ENCODE measurements at regions not wholly inside any gene's neighbourhood (a gene's known extent, or its start where the extent isn't known, plus 50 kb on each side); places are given as distances from the start of the nearest gene placed in this dataset.

DNA sequence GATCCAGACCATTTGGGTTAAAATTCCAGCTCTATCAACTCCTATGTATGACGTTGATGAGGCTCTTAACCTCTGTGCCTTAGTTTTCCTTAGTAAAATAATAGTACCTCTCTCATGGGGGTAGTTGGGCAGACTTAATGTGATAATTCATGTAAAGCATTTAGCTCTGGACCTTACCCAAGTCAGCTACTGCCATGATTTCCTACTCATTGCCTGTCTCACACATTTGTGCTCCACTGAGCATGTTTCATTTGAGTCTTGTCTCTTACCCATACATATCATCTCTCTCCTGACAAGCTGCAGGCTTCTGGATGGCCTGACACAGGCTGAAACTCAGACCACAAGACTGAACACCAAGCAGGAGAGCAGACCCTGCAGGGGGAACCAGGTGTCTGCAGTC lies 77.7 kb upstream of the ZBTB40 start:
- Mint-ChIP-seq H3K4me3 (no peak overlapping the region), H3K9me3 (no peaks in the 10 kb centered on the region), H3K27me3 (peaks cover 20% of the 10 kb centered on the region), H3K27ac (no peak overlapping the region), H3K36me3 (ENCODE audit: low read depth) (no peaks in the 10 kb centered on the region), H3K4me1 (ENCODE audit: low read depth) (no peaks in the 10 kb centered on the region)
- DNase-seq, result no peak

DNA sequence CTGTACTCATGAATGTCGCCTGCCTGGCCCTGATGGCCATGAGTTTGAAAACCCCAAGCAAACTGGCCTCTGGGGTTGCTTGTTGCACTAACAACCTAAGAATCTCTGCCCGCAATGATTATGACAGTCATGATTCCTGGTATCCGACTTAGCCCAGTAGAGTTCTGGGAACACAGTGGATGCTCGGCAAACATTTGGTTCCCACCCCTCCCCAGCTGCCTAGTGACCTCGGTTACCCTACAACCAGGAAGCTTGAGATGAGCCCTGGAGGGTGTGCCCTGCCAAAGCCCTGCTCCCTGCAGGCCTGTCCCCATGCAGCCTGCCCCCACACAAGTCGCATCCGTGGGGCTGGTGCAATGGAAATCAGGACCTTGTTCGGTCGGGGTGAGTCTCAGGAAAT lies 76.0 kb upstream of the ZBTB40 start:
- Mint-ChIP-seq H3K4me1 (ENCODE audit: low read depth) (no peaks in the 10 kb centered on the region), H3K4me3 (no peak overlapping the region), H3K27me3 (peaks cover 15% of the 10 kb centered on the region), H3K27ac (no peak overlapping the region), H3K36me3 (ENCODE audit: low read depth) (no peaks in the 10 kb centered on the region), H3K9me3 (no peaks in the 10 kb centered on the region)
- DNase-seq, result no peak

DNA sequence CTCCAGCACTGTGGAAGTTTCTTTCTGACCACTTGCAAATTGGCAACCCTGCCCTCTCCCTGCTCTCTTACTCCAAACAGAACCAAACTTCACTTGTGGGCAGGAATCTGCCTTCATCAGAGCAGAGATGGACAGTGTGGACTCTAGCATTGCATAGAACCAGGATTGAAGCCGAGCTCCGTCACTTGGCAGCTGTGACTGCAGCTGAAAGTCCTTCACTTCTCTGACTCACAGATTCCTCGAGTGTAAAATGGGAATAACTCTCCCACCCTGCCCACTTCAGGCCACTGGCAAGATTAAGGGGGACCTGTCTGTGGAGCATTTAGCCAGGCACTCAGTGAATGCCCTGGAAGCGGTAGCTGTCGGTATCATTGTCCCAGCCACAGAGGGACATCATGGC lies 75.7 kb upstream of the ZBTB40 start:
- no peaks in the 10 kb centered on the region for H3K36me3 Mint-ChIP-seq (ENCODE audit: low read depth)
- no peak for DNase-seq
- H3K27me3 Mint-ChIP-seq, result peaks cover 18% of the 10 kb centered on the region
- no peaks in the 10 kb centered on the region for H3K4me1 Mint-ChIP-seq (ENCODE audit: low read depth)
- no peaks in the 10 kb centered on the region for H3K9me3 Mint-ChIP-seq
- no peak overlapping the region for H3K27ac Mint-ChIP-seq
- no peak overlapping the region for H3K4me3 Mint-ChIP-seq

DNA sequence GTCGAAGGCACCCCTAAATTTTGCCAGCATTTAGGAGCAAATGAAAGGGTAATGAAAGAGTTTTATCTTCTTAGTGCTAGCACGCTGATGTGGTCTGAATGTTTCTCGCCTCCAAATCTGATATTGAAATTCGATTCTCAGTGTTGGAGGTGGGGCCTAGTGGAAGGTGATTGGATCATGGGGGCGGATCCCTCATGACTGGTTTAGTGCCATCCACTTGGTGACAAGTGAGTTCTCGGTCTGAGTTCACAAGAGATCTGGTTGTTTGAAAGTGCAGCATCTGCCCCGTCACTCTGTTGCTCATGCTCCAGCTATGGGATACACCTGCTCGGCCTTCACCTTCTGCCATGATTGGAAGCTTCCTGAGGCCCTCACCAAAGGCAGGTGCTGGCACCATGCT lies 75.1 kb upstream of the ZBTB40 start:
- no peaks in the 10 kb centered on the region for H3K9me3 Mint-ChIP-seq

GRCh38 chr1:22376976-22377375 lies 74.7 kb upstream of the ZBTB40 start:
- no peak for DNase-seq
- Mint-ChIP-seq H3K4me3 (no peak overlapping the region), H3K9me3 (no peaks in the 10 kb centered on the region), H3K36me3 (ENCODE audit: low read depth) (no peaks in the 10 kb centered on the region), H3K4me1 (ENCODE audit: low read depth) (no peaks in the 10 kb centered on the region), H3K27ac (no peak overlapping the region), H3K27me3 (peaks cover 16% of the 10 kb centered on the region)

More for the DNA sequence above, 75.1 kb upstream of the ZBTB40 start:
- DNase-seq, result no peak
- Mint-ChIP-seq H3K36me3 (ENCODE audit: low read depth) (no peaks in the 10 kb centered on the region), H3K4me1 (ENCODE audit: low read depth) (no peaks in the 10 kb centered on the region), H3K27ac (no peak overlapping the region), H3K27me3 (peaks cover 17% of the 10 kb centered on the region), H3K4me3 (no peak overlapping the region)

GRCh38 chr1:22379566-22379965 lies 72.1 kb upstream of the ZBTB40 start:
- Mint-ChIP-seq H3K4me3 (no peak overlapping the region), H3K36me3 (ENCODE audit: low read depth) (no peaks in the 10 kb centered on the region), H3K27ac (no peak overlapping the region), H3K9me3 (no peaks in the 10 kb centered on the region), H3K4me1 (ENCODE audit: low read depth) (no peaks in the 10 kb centered on the region), H3K27me3 (peaks cover 27% of the 10 kb centered on the region)
- no peak for DNase-seq

- Mint-ChIP-seq H3K27me3 (peaks cover 32% of the 10 kb centered on the region), H3K27ac (no peak overlapping the region), H3K36me3 (ENCODE audit: low read depth) (no peaks in the 10 kb centered on the region), H3K9me3 (no peaks in the 10 kb centered on the region), H3K4me1 (ENCODE audit: low read depth) (no peaks in the 10 kb centered on the region), H3K4me3 (no peak overlapping the region)
- DNase-seq, result no peak
These were observed 71.4 kb upstream of the ZBTB40 start for GRCh38 chr1:22380024-22380785.

DNA sequence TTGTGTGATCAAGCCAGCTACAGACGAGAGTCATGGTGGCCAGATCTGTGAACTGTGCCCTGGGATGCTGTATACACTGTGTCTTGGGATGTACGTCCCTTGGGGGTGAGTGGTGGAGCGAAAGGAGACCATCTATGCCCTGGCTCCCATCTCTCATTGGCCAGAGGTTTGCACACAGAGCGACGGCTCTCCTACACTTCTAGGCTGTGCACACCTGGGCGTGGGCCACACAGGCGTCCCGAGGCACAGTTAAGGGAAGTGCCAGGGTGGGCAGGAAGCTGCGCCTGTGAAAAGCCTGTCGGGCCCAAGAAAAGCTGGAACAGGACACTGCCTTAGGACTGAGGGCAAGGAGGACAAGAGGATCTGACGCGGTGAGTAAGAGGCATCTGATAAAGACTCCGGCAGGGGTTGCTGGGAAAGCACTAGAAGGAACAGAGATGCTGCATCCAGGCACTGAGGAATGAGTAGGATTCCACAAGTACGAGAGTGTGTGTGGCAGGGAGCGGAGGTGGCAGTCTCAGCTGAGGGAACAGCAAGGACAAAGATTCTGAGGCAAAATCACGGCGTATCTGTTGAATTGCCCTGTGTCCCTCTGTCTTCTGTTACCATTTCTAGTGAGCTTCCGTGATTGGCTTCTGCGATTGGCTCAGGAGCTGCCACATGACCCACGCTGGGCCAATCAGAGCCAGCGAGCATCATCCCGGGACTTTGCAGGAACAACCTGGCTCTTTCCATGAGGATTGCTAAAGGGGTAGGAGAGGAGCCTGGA lies 67.9 kb upstream of the ZBTB40 start:
- no peaks in the 10 kb centered on the region for H3K4me1 Mint-ChIP-seq (ENCODE audit: low read depth)
- no peak for DNase-seq
- peaks cover 58% of the 10 kb centered on the region for H3K27me3 Mint-ChIP-seq
- H3K4me3 Mint-ChIP-seq, result no peak overlapping the region
- H3K36me3 Mint-ChIP-seq (ENCODE audit: low read depth), result no peaks in the 10 kb centered on the region
- no peak overlapping the region for H3K27ac Mint-ChIP-seq
- H3K9me3 Mint-ChIP-seq, result no peaks in the 10 kb centered on the region

- Mint-ChIP-seq H3K4me3 (no peak overlapping the region), H3K9me3 (no peaks in the 10 kb centered on the region), H3K4me1 (ENCODE audit: low read depth) (no peaks in the 10 kb centered on the region), H3K36me3 (ENCODE audit: low read depth) (no peaks in the 10 kb centered on the region), H3K27me3 (peaks cover 60% of the 10 kb centered on the region), H3K27ac (no peak overlapping the region)
- no peak for DNase-seq
These were observed 66.1 kb upstream of the ZBTB40 start for GRCh38 chr1:22385537-22385936.

DNA sequence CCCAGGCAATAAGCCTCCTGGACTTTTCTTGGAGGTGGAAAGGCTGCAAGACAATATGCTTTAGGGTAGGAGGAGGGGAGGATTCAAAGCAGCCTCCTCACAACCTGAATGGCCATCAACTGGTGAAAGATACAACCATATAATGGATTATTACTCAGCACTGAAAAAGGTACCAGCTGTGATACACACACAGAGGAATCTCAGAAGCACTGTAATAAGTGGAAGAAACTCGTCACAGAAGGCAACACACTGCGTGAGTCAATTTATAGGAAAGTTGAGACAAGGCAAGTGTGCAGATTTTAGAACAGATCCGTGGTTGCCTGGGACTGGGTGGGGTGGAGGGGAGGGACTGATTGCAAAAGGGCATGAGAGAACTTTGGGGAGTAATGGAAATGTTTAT lies 64.9 kb upstream of the ZBTB40 start:
- H3K4me1 Mint-ChIP-seq (ENCODE audit: low read depth), result no peaks in the 10 kb centered on the region
- no peaks in the 10 kb centered on the region for H3K9me3 Mint-ChIP-seq
- peaks cover 66% of the 10 kb centered on the region for H3K27me3 Mint-ChIP-seq
- H3K27ac Mint-ChIP-seq, result no peak overlapping the region
- no peak overlapping the region for H3K4me3 Mint-ChIP-seq
- no peaks in the 10 kb centered on the region for H3K36me3 Mint-ChIP-seq (ENCODE audit: low read depth)
- no peak for DNase-seq

DNA sequence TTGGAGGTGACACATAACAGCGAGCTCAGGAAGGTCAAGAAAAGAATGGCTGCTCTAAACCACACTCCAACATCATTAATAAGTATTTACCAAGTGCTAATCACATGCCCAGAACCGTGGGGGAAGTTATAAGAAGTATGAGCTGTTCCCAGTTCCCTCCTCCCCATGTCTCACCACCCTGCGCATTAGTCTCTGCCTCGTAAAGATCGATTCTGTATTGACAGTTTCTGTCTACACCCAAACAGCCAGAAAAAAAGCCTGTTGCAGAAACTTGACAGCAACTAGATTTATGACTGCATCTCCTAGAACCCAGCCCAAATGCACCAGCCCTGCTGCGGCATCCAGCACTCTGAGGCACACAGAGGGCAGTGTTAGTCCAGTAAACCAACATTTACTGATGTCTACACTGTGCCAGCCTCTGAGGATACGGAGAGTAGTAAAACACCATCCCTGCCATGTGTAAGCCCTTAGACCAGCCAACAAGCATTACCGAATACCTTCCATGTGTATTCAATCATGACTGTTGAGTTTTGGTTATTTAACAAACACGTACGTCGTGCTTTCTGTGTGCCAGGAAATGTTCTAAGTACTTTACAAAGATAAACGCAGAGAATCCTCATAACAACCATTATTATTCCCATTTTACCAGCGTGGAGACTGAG lies 63.6 kb upstream of the ZBTB40 start:
- no peak overlapping the region for H3K4me3 Mint-ChIP-seq
- no peaks in the 10 kb centered on the region for H3K9me3 Mint-ChIP-seq
- H3K4me1 Mint-ChIP-seq (ENCODE audit: low read depth), result no peaks in the 10 kb centered on the region
- no peak overlapping the region for H3K27ac Mint-ChIP-seq
- no peaks in the 10 kb centered on the region for H3K36me3 Mint-ChIP-seq (ENCODE audit: low read depth)
- peaks cover 70% of the 10 kb centered on the region for H3K27me3 Mint-ChIP-seq
- no peak for DNase-seq

- Mint-ChIP-seq H3K27me3 (peaks cover 70% of the 10 kb centered on the region), H3K4me1 (ENCODE audit: low read depth) (no peaks in the 10 kb centered on the region), H3K27ac (no peak overlapping the region), H3K36me3 (ENCODE audit: low read depth) (no peaks in the 10 kb centered on the region), H3K4me3 (no peak overlapping the region), H3K9me3 (no peaks in the 10 kb centered on the region)
- DNase-seq, result no peak
These were observed 62.8 kb upstream of the ZBTB40 start for GRCh38 chr1:22388671-22389450.

GRCh38 chr1:22393587-22393986 lies 58.1 kb upstream of the ZBTB40 start:
- peaks cover 78% of the 10 kb centered on the region for H3K27me3 Mint-ChIP-seq
- DNase-seq, result no peak
- H3K4me1 Mint-ChIP-seq (ENCODE audit: low read depth), result peaks cover 12% of the 10 kb centered on the region
- no peaks in the 10 kb centered on the region for H3K36me3 Mint-ChIP-seq (ENCODE audit: low read depth)
- H3K9me3 Mint-ChIP-seq, result no peaks in the 10 kb centered on the region
- no peak overlapping the region for H3K27ac Mint-ChIP-seq
- no peak overlapping the region for H3K4me3 Mint-ChIP-seq

GRCh38 chr1:22398656-22399420 lies 52.8 kb upstream of the ZBTB40 start:
- Mint-ChIP-seq H3K27me3 (peaks cover 81% of the 10 kb centered on the region), H3K27ac (no peak overlapping the region), H3K36me3 (ENCODE audit: low read depth) (no peaks in the 10 kb centered on the region), H3K4me3 (no peak overlapping the region), H3K4me1 (ENCODE audit: low read depth) (peaks cover 23% of the 10 kb centered on the region), H3K9me3 (no peaks in the 10 kb centered on the region)
- no peak for DNase-seq
